HTR-8/SVneo (cell line): ENCODE measurements at regions not wholly inside any gene's neighbourhood (a gene's known extent, or its start where the extent isn't known, plus 50 kb on each side); places are given as distances from the start of the nearest gene placed in this dataset.

ENCODE experiments used
- DNase-seq: peaks from one replicate; pipeline ENCODE4 v3.0.0; 2011; ENCODE audit warnings: low spot score, mixed read lengths; ENCODE audit not compliant: insufficient read length
- FAIRE-seq: peaks from 2 replicates; lab custom pipeline; 2011; peaks lifted over from hg19 to GRCh38; lab: Jason Lieb, UNC

DNA sequence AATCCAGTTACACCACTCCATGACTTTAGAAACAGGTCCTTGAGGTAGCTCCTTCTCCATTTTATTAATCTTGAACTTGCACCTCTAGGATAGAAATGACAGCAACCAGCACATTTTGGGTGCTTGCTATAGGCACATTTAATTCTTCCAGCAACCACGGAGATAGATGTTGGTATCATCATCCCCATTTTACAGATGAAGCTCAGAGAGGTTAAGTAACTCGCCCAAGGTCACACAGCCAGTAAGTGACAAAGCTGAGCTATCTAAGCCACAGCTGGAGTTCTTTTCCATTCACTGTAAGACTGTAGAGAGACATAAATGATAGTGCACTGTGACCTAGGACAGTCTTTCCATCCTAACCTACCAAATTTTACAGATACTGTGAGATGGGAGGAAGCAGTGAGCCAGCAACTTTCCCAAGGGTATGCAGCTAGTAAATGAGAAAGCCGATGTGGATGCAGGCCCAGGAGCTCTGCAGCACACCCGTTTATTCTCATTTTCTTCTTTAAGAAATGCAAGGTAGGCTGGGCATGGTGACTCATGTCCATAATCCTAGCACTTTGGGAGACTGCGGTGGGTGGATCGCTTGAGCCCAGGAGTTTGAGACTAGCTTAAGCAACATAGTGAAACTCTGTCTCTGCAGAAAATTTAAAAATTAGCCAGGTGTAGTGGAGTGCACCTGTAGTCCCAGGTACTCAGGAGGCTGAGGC, 103.2 kb downstream of the TBX5 start:
- FAIRE-seq: no peak
- no peak for DNase-seq

DNA sequence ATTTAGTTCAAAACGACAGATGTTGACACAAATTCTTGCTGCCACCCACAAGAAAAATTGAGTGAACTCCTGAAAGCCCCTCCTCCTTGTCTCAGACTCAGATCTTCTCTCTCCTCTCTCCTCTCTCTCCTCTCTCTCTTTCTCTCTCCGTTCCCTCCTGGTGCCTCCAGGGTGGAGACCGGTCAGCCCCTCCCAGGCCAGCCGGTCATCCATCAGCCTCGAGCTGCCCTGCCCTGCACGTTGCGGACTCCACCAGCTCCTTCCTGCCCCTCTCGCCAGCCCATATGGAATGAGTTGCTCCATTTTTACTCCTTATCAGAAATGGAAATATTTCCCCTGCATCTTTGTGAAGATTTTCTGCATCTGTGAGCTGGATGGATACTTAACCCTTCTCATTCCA, 103.8 kb downstream of the TBX5 start:
- DNase-seq (no peak), FAIRE-seq (no peak)

DNA sequence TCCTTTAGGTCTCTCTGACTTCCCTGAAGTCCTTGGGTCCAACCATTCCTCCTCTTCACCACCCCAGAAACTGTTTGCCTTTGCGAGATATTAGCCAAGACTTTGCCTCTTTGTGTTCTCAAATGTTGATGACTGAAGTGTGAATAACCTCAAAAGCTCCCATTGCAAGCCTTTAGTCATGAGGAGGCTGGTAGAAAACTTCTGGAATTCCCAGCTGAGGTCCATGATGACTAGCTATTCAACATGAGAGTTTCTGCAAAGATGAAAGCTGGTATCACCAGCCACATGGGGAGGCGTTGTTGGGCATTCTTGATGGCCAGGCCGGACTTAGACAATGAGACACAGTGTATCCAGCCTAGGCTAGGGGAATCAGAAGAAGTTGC, 111.7 kb downstream of the TBX5 start:
- no peak for DNase-seq
- FAIRE-seq: no peak

DNA sequence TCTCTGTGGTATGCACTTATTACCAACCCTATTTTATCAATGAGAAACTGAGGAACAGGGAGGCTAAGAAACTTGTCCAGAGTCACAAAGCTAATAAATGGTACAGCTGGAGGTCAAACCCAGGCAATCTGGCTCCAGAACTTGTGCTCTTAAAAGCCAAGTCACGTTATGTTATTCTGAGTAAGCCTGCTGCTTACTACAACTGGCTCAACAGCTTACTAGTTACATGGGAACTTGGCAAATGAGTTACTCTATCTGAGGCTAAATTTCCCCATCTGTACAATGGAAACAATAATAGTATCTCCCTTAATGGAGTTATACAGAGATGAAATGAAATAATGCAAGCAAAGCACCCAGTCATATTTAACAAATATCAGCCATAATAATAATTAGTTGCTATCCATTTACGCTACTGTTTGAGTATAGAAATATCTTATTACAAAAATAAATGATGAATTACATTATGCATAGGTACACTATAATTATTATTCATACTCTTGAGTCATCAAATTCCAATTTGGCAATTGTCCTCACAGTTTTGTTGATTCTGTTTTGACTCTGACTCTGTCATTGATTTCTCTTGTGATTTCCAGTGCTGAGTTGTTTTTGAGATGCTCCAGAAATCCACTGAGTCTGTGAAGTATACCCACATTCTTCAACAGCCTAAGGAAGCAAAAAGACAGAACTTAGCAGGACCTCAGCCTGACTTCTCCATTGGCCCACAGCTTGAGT, 112.2 kb downstream of the TBX5 start:
- FAIRE-seq (no peak), DNase-seq (no peak)

DNA sequence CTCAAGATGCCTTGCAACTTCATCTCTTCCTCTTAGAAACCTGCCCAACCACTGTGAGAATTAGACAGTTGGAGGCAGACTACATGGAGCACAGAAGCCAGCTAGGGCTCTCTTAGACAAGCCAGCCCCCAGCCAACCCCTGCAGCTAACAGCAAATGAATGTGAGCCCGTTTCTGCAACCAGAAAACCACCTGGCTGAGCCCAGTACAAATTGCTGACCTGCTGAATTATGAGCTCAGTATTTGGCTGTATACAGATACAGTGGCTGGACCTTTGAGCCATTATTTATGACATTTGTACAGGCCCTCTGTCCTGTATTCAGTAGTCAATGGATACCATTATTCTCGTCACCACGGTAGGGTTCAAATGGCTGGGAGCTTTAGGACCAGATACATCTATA, 112.9 kb downstream of the TBX5 start:
- FAIRE-seq (no peak), DNase-seq (no peak)

DNA sequence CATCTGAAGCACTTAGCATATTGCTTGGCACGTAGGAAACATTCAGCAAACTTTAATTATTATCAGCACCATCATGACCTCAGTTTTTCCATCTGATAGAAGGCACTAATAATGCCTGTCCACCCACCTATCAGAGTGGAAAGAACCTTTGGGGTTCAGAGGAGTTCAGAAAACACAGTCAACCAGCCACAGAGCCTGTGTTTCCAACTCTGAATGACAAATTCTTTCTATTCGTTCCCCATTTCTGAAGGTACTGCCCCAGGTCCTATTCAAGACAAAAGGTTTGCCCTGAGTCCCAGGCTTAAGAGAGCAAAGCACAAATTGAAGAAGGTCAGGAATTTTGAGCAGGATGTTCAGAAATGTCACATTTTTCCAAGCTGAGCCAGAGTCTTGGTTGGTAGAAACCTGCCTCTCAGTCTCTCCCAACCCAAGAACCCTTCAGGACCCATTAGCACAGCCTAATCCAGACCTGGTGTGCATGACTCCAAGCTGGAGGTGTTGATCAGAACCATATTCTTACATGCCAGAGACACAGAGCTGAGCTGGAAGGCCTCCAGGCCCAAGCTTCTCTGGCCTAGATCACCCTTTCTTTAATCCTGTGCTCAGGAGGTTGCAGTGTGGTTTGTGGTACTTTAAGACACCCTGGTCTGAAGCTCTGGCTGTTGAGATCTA, 114.4 kb downstream of the TBX5 start:
- no peak for FAIRE-seq

DNA sequence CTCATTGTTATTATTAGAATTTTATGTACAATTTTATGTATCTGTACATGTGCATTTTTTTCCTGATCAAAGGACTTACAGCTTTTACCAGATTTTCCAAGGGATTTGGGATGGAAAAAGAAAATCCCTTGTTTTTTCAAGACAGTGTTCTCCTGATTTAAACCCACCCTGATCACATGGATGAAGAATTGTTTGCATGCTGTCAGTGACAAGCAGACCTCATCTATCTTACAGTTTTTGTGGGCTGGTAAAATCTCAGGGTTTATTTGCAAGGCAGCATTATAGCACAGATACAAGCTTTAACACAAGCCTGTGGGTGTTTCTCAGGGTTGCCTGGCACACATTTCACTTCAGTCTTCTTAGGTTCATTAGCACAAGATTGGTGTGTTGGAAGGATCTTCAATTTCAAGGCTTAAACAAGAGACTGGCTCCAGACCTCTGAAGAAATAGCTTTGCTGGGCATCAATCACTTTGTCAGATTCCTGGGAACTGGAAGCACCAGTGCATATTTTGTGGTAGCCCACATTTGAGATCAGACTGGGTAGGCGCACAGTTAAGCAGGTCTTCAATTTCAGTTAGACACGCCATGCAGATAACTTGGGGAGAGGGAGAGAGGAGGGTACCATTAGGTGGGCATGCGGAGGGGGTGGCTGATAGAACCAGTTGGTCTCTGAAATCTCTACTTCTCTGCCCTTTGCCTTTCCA, 118.0 kb downstream of the TBX5 start:
- DNase-seq (no peak), FAIRE-seq (no peak)

More for the DNA sequence above, 114.4 kb downstream of the TBX5 start:
- DNase-seq: no peak

DNA sequence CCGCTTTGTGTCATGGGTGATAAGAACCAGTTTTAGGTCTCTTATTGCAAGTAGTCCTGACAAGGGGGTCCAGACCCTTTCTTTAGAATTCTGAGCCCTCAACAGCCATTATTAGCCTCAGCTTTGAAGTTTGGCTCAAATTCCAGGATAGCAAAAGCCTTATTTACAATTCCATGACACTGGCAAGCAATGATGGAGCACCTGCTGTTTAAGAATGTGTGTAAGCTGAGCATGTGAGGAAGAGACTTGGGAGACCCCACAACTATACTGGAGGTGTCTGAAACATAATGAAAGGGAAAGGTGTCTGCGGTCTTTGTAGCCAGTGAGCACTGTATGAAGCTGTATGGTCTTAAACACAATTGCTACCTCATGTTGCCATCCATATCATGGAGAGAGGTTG, 119.8 kb downstream of the TBX5 start:
- FAIRE-seq (no peak), DNase-seq (no peak)

DNA sequence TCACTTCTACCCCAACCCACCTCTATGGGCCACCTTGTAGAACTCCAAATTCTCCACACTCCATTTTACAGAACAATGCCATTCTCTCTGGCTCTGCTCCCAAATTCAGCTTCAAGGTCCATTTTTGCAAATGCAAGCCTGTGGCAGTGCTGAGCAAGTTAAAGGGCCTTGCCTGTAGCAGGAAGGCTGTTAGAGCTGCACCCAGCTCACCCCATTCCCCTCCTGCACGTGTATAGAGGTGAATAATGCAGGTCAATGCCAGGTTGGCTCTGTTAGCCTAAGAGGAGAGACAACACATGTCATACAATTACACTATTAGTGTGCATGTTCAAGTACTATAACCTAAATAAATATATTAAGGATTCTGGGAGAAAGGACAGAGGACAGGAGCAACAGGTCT, 120.4 kb downstream of the TBX5 start:
- no peak for DNase-seq
- FAIRE-seq: no peak

DNA sequence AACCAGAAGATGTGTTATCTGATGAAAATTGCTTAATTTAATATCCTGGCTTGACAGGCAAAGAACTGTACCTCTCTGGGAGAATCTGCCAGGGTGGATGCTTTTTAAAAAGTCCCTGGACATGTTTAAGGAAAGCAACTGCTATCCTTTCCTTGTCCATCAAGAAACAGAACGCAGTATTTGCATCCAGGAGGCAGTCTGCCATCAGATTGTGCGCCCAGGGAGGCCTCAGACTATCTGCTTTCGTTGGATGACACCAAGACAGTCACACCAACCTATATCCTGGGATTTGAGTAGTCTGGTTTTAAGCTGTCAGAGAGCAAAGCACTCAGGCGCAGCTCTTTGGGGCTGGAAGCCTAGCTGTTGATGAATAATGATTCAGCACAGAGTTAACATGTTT, 121.9 kb downstream of the TBX5 start:
- DNase-seq (no peak), FAIRE-seq (no peak)

DNA sequence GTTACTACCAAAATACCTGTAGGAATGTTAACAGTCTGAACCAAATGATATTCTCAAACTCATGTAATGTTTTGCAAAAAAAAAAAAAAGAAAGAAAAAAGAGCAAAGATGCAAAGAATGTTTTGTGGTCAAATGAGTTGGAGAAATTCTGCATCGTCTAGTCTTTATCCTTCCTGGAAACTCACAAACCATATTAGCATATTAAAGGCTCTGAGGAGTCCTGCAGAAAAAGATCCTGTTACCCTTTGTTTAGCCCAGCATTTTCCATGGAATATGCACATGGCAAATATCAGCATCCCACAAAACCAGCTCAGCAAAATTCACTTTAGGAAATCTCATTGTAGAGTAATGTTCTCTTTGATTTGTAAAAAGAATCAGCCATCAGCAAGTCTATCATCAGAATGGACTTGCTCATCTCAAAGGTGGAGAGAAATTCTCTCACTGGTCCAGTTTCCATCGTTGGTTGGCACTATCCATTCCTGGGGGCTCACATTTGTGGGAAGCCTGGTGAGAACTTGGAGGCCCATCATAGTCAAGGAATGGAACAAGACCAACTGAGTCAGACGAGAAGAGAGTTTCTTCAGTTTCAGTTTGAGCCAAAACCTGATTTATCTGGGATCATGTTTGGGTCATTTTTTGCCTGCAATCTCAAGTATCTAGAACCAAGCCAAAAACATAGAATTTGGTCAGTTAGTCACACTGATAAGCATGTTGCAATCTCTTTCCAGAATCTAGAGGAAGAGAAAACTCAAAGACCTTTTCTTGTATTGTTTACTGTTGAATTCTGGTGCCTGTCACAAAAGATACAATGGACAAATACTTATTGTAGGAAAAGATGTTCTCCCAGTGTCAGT, 129.8 kb downstream of the TBX5 start:
- FAIRE-seq (no peak), DNase-seq (no peak)

DNA sequence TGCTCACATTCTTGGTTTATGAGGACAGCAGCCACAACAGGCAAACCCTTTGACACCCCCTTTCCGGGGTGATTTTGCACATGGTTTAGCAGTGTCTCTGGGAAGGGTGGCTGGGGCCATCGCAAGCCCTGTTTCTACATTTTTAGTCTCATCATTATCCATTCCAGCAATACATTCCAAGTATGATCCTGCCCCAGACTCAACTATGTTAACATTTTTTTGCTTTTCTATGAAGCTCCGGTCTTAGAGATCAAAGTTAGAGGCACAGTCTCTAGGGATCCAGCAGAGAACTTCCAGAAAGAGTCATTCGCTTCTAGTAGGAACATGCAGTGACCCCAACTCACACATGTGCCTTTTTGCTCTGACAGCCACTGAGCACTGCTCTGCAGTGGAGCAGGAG, 130.9 kb downstream of the TBX5 start:
- no peak for DNase-seq
- FAIRE-seq: no peak

DNA sequence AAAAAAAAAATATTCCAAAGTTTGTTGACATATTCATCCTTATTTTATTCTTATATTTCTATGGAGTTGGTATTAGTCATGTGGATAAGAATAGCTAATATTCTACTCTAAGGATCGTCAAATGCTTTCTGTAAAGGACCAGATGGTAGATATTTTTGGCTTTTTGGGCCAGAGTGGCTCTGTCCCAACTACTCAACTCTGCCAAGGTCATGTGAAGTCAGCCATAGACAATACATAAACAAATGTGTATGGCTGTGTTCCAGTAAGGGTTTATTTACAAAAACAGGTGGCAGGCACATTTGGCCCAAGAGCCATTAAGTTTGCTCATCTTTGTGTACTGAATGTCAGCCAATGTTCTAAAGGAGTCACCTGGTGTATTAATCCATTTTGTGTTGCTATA, 131.8 kb downstream of the TBX5 start:
- no peak for FAIRE-seq
- no peak for DNase-seq

DNA sequence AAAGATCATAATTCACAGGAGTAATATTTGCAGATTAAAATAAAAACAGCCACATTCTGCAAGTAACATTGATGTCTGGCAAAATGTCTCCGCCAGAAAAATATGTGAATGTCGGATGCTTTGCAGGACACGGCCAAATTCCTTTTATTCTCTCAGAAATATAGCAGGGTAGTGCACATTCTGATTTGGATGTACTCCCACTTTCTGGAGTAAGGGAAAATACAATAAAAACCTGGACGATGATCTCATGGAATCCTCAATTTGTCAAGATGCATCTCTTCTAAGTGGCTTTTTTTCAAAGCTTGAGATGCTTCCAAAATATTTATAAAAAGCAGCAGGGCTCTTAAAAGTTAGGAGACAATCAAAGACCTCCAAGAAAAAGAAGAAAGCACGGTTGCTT, 133.3 kb downstream of the TBX5 start:
- FAIRE-seq (no peak), DNase-seq (no peak)

DNA sequence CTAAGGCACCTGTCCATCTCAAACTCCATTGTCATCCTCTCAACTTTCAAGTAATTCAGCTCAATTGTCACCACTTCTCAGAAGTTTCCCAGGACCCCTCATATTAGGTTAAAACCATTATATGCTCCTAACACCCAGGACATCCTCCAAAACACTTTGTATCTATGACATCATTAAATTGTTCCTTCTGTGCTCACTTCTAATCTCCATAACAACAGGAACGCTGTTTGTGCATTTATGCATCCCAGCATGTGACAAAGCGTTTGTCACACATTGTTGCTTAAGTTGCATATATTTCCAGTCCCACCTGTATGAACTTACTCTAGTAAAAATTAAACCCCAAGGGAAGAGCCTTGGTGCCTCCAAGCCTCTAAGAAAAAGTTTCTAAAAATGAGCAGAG, 133.9 kb downstream of the TBX5 start:
- DNase-seq (no peak), FAIRE-seq (no peak)

DNA sequence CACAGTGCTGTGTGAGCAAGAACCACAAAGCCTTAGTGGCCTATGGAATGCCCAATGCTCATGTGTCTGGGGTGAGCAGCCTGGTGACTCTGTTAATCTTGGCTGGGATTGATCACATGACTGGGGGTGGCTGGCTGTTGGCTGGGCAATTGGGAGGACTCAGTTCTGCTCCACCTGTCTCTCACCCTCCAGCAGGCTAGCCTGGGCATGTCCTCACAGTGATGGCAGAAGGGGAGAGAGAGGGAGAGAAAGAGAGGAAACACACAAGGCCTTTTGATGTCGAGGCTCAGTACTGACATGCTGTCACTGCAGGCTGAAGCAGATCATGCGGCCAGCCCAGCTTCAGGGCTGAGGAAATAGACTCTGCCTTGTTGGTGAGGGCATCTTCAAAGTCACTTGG, 136.8 kb downstream of the TBX5 start:
- no peak for FAIRE-seq
- DNase-seq: no peak

DNA sequence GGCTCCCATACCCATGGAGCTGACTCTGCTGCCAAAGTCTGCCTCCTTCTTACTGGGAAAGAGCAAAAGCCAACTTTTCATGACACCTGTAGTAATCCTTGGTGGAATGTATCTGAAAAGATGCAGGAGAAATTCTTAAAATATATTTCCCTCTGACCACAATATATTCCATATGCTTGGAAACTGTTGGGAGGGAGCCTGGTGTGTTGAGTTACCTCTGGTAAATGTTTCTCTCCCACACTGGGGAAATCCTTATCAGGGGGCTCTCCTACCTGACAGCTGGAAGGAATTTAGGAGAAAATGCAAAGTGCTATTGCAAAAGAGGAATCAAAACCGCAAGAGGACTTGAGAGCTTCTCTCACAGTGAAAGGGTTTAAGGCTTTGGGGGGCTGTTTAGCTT, 139.4 kb downstream of the TBX5 start:
- DNase-seq (no peak), FAIRE-seq (no peak)

DNA sequence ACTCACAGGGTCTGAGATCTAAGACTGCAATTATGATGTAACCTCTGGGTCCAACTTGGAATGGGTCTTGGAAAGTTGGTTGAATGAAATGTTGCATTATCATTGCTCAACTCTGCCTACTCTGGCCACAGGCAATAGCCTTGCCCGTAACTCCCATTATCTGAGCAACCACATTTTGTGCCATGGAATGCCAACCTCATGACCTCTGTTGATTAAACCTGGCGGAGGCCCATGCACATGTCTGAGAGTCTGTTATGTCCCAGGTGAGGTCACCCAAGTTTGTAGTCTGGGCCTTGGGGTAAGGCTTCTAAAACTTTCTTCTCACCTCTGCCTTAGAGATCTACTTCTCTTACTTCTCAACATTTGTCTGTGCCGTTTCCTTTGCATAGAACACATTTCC, 140.9 kb downstream of the TBX5 start:
- no peak for FAIRE-seq
- DNase-seq: no peak

DNA sequence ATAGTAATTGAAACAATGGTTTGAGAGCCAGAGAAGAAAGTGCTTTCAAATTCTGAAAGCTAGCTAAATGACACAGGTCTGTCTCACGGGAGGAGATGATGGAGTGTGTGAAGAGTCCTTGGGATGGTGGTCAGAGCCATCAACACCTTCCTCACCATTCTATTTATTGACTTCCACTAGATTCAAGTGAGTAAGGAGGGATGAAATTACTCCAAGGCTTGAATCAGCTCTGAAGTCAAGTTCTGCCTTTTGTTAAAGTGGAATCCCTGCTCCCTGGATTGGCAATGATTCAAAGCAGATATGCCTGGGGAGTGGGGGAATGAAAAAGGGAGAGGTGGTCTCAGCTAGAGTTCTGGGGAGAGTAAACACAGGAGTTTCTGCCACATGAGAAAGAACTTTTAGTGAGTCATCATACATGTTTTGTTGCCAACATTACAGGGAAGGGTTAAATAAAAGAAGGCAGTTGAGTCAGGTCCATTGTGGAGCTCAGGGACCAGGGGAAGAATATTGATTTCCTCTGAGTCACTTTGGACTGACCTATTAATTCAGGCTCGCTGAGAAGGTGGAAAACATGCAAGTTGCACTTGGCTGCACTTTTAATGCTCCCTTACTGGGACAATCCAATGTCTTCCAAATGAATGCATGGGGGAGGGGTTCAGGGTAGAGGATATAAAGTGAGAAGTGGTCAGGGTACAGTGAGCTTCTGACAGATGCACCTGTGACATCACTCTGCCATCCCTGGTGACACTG, 142.7 kb downstream of the TBX5 start:
- DNase-seq: no peak
- FAIRE-seq: no peak
